HCT116 (cell line): ENCODE measurements at regions not wholly inside any gene's neighbourhood (a gene's known extent, or its start where the extent isn't known, plus 50 kb on each side); places are given as distances from the start of the nearest gene placed in this dataset.

ENCODE experiments used
- ATAC-seq: fragments of 200-7000 bp; cut with Tn5 transposase; 2 replicates; pipeline ENCODE4 v1.9.1; 2020; ENCODE audit warnings: mild to moderate bottlenecking, moderate library complexity
- BruUV-seq: library from RNA; stranded (reverse); fragments of 400-500 nt; replicated peaks from 2 replicates; lab custom pipeline; 2021; lab: Mats Ljungman, UMichigan
- CTCF ChIA-PET: fragments of 300-600 bp; sonication (Branson Sonifier 250); formaldehyde crosslinking; loops from one replicate; lab custom pipeline; 2021; ENCODE audit warnings: antibody characterized with exemption; lab: Charles Lee
- POLR2A ChIA-PET: fragments of 300-600, 350-600 bp; sonication (Branson Sonifier 250); formaldehyde crosslinking; loops from one replicate; lab custom pipeline; 2021; ENCODE audit warnings: antibody characterized with exemption; lab: Charles Lee
- RAD21 ChIA-PET, 2 experiments: fragments of 300-600 bp; sonication (Branson Sonifier 250); formaldehyde crosslinking; loops; one replicate each; lab custom pipeline; 2023; ENCODE audit warnings: low total read pairs in 2 of 2; ENCODE audit not compliant: uncharacterized antibody in 2 of 2, unreplicated experiment in 2 of 2, low non-redundant PET in 1 of 2; lab: Charles Lee
- DNase-seq: peaks from one replicate; pipeline ENCODE4 v3.0.0-alpha.2; 2010; ENCODE audit warnings: low read depth, low spot score
- H2AFZ ChIP-seq: fragments of 200-600 bp; shearing (Covaris generic), sonication (generic); 2 replicates; pipeline ENCODE4 v1.6.1; 2017; ENCODE audit warnings: low read depth, mixed run types, mixed read lengths, antibody characterized with exemption, low read length; ENCODE audit not compliant: poor library complexity, severe bottlenecking
- H3K27ac ChIP-seq: 2 replicates; pipeline ENCODE4 v1.5.1; 2012; ENCODE audit warnings: low read depth, low read length
- H3K27me3 ChIP-seq: fragments of 200-600 bp; sonication (generic); 2 replicates; pipeline ENCODE4 v1.6.1; 2016; ENCODE audit warnings: mixed run types, low read length, mixed read lengths; ENCODE audit not compliant: insufficient read depth
- H3K36me3 ChIP-seq, 2 experiments: fragments of 200-500 bp in 1 of 2; fragments of 200-600 bp in 1 of 2; sonication (Bioruptor generic) in 1 of 2; sonication (generic) in 1 of 2; 2 replicates each; pipeline versions ENCODE4 v1.5.1 to v1.6.1; 2014 to 2016; ENCODE audit warnings: low read length in 2 of 2, inconsistent platforms in 1 of 2, mixed read lengths in 1 of 2, mixed run types in 1 of 2; ENCODE audit not compliant: insufficient read depth in 2 of 2, control insufficient read depth in 1 of 2
- H3K4me1 ChIP-seq, 2 experiments: fragments of 200-600 bp in 1 of 2; sonication (generic) in 1 of 2; 2 replicates each; pipeline versions ENCODE4 v1.5.1 to v1.6.1; 2012 to 2017; ENCODE audit warnings: low read length in 2 of 2, inconsistent platforms in 1 of 2, mild to moderate bottlenecking in 1 of 2, mixed read lengths in 1 of 2, mixed run types in 1 of 2, moderate library complexity in 1 of 2; ENCODE audit not compliant: insufficient read depth in 2 of 2, control insufficient read depth in 1 of 2
- H3K4me2 ChIP-seq: fragments of 200-600 bp; sonication (generic); 2 replicates; pipeline ENCODE4 v1.6.1; 2017; ENCODE audit warnings: mixed run types, low read length, mixed read lengths
- H3K4me3 ChIP-seq, 2 experiments: fragments of 200-600 bp in 1 of 2; sonication (generic) in 1 of 2; replicated peaks in 1 of 2; 2 replicates each; pipeline ENCODE4 v1.5.1; 2011 to 2016; ENCODE audit warnings: low read length in 2 of 2, control low read depth in 1 of 2, low read depth in 1 of 2, mild to moderate bottlenecking in 1 of 2, mixed read lengths in 1 of 2, mixed run types in 1 of 2
- H3K79me2 ChIP-seq: fragments of 200-600 bp; sonication (generic); 2 replicates; pipeline ENCODE4 v1.6.1; 2017; ENCODE audit warnings: mild to moderate bottlenecking, mixed run types, low read length, moderate library complexity, mixed read lengths; ENCODE audit not compliant: insufficient read depth
- H3K9ac ChIP-seq: fragments of 200-600 bp; sonication (generic); 2 replicates; pipeline ENCODE4 v1.6.1; 2016; ENCODE audit warnings: low read length, mixed read lengths
- H3K9me2 ChIP-seq: fragments of 200-600 bp; sonication (generic), shearing (Covaris generic); 2 replicates; pipeline ENCODE4 v1.6.1; 2017; ENCODE audit warnings: mixed run types, mild to moderate bottlenecking, moderate library complexity; ENCODE audit not compliant: insufficient read depth
- H3K9me3 ChIP-seq, 2 experiments: fragments of 200-500 bp in 1 of 2; fragments of 200-600 bp in 1 of 2; sonication (Bioruptor generic) in 1 of 2; sonication (generic) in 1 of 2; 2 replicates each; pipeline ENCODE4 v1.6.1; 2014 to 2017; ENCODE audit warnings: low read length in 2 of 2, mixed read lengths in 2 of 2, inconsistent platforms in 1 of 2, low read depth in 1 of 2, mild to moderate bottlenecking in 1 of 2, mixed run types in 1 of 2, moderate library complexity in 1 of 2; ENCODE audit not compliant: control insufficient read depth in 1 of 2, insufficient read depth in 1 of 2
- H4K20me1 ChIP-seq: fragments of 200-600 bp; sonication (generic), shearing (Covaris generic); 2 replicates; pipeline ENCODE4 v1.6.1; 2017; ENCODE audit warnings: mixed run types, mild to moderate bottlenecking, moderate library complexity; ENCODE audit not compliant: insufficient read depth
- CBX3 ChIP-seq: IDR thresholded peaks from 2 replicates; pipeline ENCODE4 v1.6.1; 2012; ENCODE audit warnings: low read depth
- CEBPB ChIP-seq: IDR thresholded peaks from 2 replicates; pipeline ENCODE4 v1.6.1; 2012; ENCODE audit warnings: low read depth
- EGR1 ChIP-seq: IDR thresholded peaks from 2 replicates; pipeline ENCODE4 v1.6.1; 2012; ENCODE audit warnings: low read depth
- ELF1 ChIP-seq: IDR thresholded peaks from 2 replicates; pipeline ENCODE4 v1.6.1; 2012; ENCODE audit warnings: low read depth, borderline replicate concordance
- EZH2 ChIP-seq: fragments of 200-600 bp; sonication (generic); IDR thresholded peaks from 2 replicates; pipeline ENCODE4 v1.6.1; 2017; ENCODE audit warnings: antibody characterized with exemption, mixed run types
- EZH2phosphoT487 ChIP-seq: fragments of 200-600 bp; IDR thresholded peaks from 2 replicates; pipeline ENCODE4 v1.6.1; 2018; ENCODE audit warnings: antibody characterized with exemption, borderline replicate concordance
- FOSL1 ChIP-seq: IDR thresholded peaks from 2 replicates; pipeline ENCODE4 v1.6.1; 2012; ENCODE audit warnings: low read depth
- JUND ChIP-seq: IDR thresholded peaks from 2 replicates; pipeline ENCODE4 v1.6.1; 2012
- POLR2AphosphoS5 ChIP-seq: IDR thresholded peaks from 2 replicates; pipeline ENCODE4 v1.6.1; 2011; ENCODE audit warnings: mild to moderate bottlenecking, low read depth, low read length, moderate library complexity
- SIN3A ChIP-seq: IDR thresholded peaks from 2 replicates; pipeline ENCODE4 v1.6.1; 2012; ENCODE audit warnings: low read depth
- SP1 ChIP-seq: IDR thresholded peaks from 2 replicates; pipeline ENCODE4 v1.6.1; 2012; ENCODE audit warnings: low read depth
- TCF7L2 ChIP-seq: IDR thresholded peaks from 2 replicates; pipeline ENCODE4 v1.7.0; 2011; ENCODE audit warnings: borderline replicate concordance, inconsistent platforms; ENCODE audit not compliant: insufficient read depth, insufficient read length; ENCODE audit errors: extremely low read depth
- intact Hi-C: fragments of 100-400 bp; cut with micrococcal nuclease; formaldehyde crosslinking; loops from 2 replicates; pipeline ENCODE4 v1.10.0; 2022
- TF ChIP-seq, protein P1 (sequence below): IDR thresholded peaks from 2 replicates; pipeline ENCODE4 v1.6.1; 2011; ENCODE audit warnings: mild to moderate bottlenecking, low read length, moderate library complexity; ENCODE audit not compliant: insufficient replicate concordance; ENCODE audit errors: extremely low read depth
- TF ChIP-seq, protein P2 (sequence below), 3 experiments: fragments of 200-600 bp in 1 of 3; sonication (generic) in 1 of 3; IDR thresholded peaks in 2 of 3; conservative IDR thresholded peaks in 1 of 3; 2 replicates each; pipeline ENCODE4 v1.5.1; 2012 to 2017; ENCODE audit warnings: low read depth in 2 of 3, low read length in 2 of 3, antibody characterized with exemption in 1 of 3, borderline replicate concordance in 1 of 3, control low read depth in 1 of 3, mild to moderate bottlenecking in 1 of 3, mixed read lengths in 1 of 3, mixed run types in 1 of 3, moderate library complexity in 1 of 3; ENCODE audit not compliant: insufficient read depth in 1 of 3
- TF ChIP-seq, protein P3 (sequence below): IDR thresholded peaks from 2 replicates; pipeline ENCODE4 v1.6.1; 2012

DNA sequence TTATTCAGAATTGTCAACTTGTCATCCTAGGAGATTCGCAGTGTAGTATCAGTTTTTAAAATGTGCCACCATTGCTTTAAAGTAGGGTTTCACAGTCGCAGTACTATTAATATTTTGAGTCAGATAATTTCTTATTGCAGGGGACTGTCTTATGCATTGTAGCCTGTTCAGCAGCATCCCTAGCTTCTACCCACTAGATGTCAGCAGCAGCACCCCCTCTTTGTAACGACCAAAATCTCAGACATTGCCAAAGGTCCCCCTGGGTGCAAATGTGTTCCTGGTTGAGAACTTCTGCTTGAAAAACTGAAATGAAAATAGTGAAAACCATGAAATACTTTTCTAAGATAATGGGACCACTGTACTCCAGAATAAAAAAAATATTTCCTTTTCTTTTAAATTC is 474.8 kb downstream of the CNTN3 start:
- H3K4me3 ChIP-seq = no peak overlapping the region
- H3K27me3 ChIP-seq = no peaks in the 10 kb centered on the region
- no TSS peak for BruUV-seq
- DNase-seq = no peak
- no peak overlapping the region for H3K4me2 ChIP-seq
- intact Hi-C loops = no loop called here
- no peaks in the 10 kb centered on the region for H3K79me2 ChIP-seq
- TF ChIP-seq FOSL1 (no peak), EZH2phosphoT487 (no peak), SP1 (no peak)
- TF ChIP-seq, protein P1, sequence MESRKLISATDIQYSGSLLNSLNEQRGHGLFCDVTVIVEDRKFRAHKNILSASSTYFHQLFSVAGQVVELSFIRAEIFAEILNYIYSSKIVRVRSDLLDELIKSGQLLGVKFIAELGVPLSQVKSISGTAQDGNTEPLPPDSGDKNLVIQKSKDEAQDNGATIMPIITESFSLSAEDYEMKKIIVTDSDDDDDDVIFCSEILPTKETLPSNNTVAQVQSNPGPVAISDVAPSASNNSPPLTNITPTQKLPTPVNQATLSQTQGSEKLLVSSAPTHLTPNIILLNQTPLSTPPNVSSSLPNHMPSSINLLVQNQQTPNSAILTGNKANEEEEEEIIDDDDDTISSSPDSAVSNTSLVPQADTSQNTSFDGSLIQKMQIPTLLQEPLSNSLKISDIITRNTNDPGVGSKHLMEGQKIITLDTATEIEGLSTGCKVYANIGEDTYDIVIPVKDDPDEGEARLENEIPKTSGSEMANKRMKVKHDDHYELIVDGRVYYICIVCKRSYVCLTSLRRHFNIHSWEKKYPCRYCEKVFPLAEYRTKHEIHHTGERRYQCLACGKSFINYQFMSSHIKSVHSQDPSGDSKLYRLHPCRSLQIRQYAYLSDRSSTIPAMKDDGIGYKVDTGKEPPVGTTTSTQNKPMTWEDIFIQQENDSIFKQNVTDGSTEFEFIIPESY = no peak
- no peak overlapping the region for H3K9ac ChIP-seq
- no peaks in the 10 kb centered on the region for H4K20me1 ChIP-seq
- ChIA-PET RAD21 (no interaction called here), POLR2A (no interaction called here), CTCF (no interaction called here)
- no peak overlapping the region for H3K27ac ChIP-seq
- H3K4me1 ChIP-seq = no peaks in the 10 kb centered on the region
- H3K9me2 ChIP-seq = no peaks in the 10 kb centered on the region
- H3K9me3 ChIP-seq = peaks cover 7 to 29% of the 10 kb centered on the region in 2 experiments; a peak in 2 of 4 replicates
- no peaks in the 10 kb centered on the region for H3K36me3 ChIP-seq
- no peak overlapping the region for H2AFZ ChIP-seq
- no peak for ATAC-seq

DNA sequence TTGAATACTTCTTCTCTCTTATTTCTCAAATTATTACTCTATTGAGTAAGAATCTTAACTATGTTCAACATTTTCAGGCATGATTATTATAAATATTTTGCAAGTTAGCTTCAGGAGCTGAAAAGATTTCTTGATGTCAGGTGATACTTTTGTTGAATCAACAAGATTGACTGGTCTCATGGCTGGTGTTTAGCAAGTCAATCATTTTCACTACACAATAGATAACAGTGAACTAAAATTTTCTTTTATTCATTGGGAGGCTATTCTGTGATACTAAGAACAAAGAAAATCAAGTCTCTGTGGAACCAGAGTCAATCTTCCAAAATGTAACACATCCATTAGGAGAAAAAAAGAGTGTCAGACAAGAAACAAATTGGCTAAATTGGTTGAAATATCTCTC is 476.7 kb downstream of the CNTN3 start:
- ATAC-seq = no peak
- TF ChIP-seq CBX3 (no peak), POLR2AphosphoS5 (no peak), ELF1 (no peak), FOSL1 (no peak), EGR1 (no peak), SIN3A (no peak), EZH2 (no peak), JUND (no peak), TCF7L2 (no peak), EZH2phosphoT487 (no peak), CEBPB (no peak)
- TF ChIP-seq, protein P2, sequence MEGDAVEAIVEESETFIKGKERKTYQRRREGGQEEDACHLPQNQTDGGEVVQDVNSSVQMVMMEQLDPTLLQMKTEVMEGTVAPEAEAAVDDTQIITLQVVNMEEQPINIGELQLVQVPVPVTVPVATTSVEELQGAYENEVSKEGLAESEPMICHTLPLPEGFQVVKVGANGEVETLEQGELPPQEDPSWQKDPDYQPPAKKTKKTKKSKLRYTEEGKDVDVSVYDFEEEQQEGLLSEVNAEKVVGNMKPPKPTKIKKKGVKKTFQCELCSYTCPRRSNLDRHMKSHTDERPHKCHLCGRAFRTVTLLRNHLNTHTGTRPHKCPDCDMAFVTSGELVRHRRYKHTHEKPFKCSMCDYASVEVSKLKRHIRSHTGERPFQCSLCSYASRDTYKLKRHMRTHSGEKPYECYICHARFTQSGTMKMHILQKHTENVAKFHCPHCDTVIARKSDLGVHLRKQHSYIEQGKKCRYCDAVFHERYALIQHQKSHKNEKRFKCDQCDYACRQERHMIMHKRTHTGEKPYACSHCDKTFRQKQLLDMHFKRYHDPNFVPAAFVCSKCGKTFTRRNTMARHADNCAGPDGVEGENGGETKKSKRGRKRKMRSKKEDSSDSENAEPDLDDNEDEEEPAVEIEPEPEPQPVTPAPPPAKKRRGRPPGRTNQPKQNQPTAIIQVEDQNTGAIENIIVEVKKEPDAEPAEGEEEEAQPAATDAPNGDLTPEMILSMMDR (IDR thresholded peaks at IDR 0.05 in 2 of 3, conservative IDR thresholded peaks at IDR 0.05 in 1 of 3; ENCODE audit: borderline replicate concordance in 1 of 3, insufficient read depth in 1 of 3, low read depth in 2 of 3, low read length in 2 of 3) = no peak
- TF ChIP-seq, protein P3, sequence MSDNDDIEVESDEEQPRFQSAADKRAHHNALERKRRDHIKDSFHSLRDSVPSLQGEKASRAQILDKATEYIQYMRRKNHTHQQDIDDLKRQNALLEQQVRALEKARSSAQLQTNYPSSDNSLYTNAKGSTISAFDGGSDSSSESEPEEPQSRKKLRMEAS = no peak
- TF ChIP-seq, protein P1 = no peak

More for the DNA sequence above, 476.7 kb downstream of the CNTN3 start:
- Histone ChIP-seq H2AFZ (no peak overlapping the region), H3K4me2 (no peak overlapping the region), H3K4me3 (no peak overlapping the region), H3K9ac (no peak overlapping the region), H3K9me3 (peaks cover 4 to 16% of the 10 kb centered on the region in 2 experiments; a peak in 2 of 4 replicates), H3K36me3 (no peaks in the 10 kb centered on the region), H3K79me2 (no peaks in the 10 kb centered on the region), H3K4me1 (no peaks in the 10 kb centered on the region), H4K20me1 (no peaks in the 10 kb centered on the region), H3K27ac (no peak overlapping the region), H3K9me2 (no peaks in the 10 kb centered on the region), H3K27me3 (no peaks in the 10 kb centered on the region)
- POLR2A ChIA-PET = no interaction called here
- RAD21 ChIA-PET = no interaction called here
- BruUV-seq = no TSS peak
- DNase-seq = no peak
- intact Hi-C loops = no loop called here
- CTCF ChIA-PET = no interaction called here
